IPS-NIHi7 (cell line): ENCODE measurements at regions not wholly inside any gene's neighbourhood (a gene's known extent, or its start where the extent isn't known, plus 50 kb on each side); places are given as distances from the start of the nearest gene placed in this dataset.

Source experiments
- DNase-seq: peaks from one replicate; pipeline ENCODE4 v3.0.0; 2012; ENCODE audit warnings: mixed read lengths; ENCODE audit errors: extremely low spot score

DNA sequence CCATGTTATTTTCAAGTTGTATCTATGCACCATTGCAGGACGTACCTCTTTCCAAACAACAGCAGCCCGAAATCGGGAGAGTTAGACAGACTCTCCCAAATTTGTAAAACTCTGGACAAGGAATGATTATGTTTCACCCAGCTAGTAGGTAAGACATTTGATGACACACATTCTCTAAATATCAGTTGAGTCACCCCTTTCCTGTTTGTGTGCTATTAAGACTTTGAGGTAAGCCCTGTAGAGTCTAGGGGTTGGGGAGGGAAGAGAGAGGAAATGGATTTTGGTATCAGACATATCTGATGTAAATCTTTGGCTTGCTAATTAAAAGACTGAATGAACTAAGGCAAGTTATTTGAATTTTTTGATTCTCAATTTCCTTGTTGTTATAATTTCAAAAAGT lies 999.0 kb downstream of the TUSC7 start:
- DNase-seq = no peak

DNA sequence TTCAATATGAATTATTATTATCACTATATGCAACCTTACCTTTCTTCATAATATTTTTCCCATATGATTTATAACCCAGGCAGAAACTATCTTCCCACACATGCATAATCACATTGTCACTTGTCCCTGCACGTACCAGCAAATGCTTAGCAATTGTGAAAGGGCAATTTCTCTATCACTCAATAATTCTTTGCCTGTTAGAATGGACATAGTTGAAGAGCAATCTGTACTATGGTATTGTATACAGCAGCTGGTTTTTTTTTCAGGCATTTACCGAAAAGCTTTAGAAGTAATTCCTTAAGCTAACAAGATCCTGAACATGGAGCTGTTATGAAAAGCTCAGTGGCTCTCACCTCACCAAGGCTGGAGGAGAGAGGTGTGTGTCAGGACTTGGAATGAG lies 999.5 kb downstream of the TUSC7 start:
- no peak for DNase-seq

DNA sequence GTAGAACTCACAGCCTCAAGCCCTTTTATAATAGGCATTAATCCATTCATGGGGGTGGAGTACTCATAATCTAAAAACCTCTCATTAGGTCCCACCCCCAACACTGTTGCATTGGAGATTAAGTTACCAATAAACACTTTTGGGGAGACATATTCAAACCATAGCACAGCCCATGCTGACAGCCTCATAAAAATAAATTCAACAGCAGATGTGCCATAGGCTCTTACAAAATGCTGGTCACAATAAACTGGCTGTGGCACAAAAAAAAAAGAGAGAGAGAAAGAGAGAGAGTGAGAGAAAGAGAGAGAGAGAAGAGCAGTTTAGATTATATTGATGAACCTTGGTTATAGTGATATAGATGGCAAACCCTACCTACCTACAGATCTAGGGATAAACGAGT lies 1000.9 kb downstream of the TUSC7 start:
- DNase-seq = no peak

DNA sequence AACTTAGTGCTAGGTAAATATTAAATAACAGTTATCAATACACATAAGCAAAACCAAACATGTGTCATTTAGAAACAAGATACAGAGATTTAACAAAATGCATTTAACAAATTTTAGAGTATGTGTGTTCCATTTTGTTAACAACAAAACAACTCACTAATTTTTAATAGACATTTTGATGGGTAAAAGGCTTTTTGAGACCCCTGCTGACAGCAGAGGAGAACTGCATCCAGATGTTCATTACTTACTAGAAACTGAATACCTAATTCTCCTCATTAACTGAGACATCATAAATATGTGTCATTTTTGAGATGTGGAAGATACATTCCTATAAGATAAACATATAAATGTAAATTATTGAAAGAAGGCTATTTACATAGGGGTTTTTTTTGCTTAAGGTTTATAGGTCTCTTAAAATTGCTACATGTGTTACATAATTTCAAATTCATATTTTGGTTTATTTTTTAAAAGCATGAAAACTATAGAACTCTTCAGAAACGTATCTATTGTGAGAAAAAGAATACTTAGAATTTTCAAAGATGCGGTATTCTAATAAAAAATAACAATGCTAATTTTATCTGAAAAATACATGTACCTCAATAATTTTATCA lies 1009.8 kb downstream of the TUSC7 start:
- DNase-seq = peak; percentile 16

DNA sequence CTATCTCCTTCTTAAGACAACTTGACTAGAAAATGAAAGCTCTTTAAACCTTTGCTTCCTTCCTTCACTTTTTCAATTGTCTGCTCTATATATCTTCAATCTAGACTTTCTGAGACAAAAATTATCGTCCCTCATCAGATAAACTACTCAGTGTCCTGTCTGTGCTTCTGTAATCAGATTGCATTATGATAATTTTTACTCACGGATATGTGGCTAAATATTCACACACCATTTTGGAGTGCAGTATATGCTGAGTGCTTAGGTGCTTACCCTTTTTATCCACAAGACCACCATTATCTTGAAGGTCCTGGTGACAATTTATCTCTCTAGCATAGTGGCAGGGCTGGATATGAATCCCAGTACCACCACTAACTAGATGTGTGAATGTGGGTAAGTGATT lies 1012.3 kb downstream of the TUSC7 start:
- no peak for DNase-seq

GRCh38 chr3:117722856-117723255 lies 1013.3 kb downstream of the TUSC7 start:
- no peak for DNase-seq

DNA sequence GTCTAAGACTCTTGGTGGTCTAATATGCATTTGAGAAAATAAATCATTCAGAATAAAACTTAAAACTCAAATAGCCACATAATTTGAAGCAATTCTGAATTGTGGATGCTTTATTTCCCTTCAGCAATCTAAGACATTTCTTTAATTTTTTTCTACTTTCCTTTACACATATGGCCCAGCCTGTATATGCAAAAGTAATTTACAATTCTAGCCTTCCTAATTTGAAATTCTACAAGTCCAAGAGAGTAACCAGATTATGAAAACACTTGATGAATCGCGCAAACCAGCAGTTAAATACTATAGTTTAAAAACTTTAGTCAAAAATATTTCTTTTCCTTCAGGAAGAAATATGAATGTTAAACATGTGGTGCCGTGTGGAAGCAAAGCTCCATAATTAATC lies 1014.2 kb downstream of the TUSC7 start:
- no peak for DNase-seq

GRCh38 chr3:117725314-117725713 lies 1015.7 kb downstream of the TUSC7 start:
- no peak for DNase-seq

DNA sequence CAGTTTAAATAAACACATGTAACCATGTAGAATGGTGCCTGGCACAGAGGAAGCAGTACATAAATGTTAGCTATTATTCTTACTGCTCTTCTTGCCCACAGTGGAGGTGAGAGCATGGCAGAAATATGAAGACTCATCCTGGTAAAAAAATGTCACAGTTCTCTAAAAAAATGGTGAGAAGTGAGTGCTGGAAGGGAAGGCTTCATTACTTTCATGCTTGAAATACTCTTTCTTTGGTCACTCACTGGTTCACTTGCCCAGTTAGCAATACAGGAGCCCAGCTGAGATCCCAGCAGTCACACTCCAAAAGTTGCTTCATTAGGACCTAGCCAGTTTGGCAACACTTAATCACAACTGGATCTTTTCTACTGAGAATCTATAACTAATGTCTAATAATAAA lies 1017.2 kb downstream of the TUSC7 start:
- no peak for DNase-seq

- no peak for DNase-seq
These were observed 1018.6 kb downstream of the TUSC7 start for GRCh38 chr3:117728226-117728625.

DNA sequence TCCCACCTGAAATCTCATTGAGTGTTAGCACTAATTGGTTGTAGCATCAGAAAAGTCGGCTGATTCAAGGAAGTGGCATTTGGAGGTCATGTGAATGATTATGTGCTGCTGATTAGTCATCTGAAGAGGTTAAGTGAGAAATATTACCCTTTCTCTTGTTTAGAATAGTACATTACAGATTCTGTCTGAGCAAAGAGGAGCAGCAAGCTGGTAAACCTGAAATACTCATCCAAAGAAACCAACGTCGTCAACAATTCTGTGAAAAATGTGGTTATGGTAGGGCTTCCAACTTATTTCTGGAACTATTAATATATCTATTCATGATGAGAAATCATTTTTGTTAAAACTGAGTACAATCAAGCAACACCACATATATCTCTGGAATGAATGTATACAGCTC lies 1024.9 kb downstream of the TUSC7 start:
- no peak for DNase-seq

- DNase-seq = no peak
These were observed 1026.0 kb downstream of the TUSC7 start for GRCh38 chr3:117735481-117736101.

- DNase-seq = no peak
These were observed 1027.3 kb downstream of the TUSC7 start for GRCh38 chr3:117736846-117737245.

DNA sequence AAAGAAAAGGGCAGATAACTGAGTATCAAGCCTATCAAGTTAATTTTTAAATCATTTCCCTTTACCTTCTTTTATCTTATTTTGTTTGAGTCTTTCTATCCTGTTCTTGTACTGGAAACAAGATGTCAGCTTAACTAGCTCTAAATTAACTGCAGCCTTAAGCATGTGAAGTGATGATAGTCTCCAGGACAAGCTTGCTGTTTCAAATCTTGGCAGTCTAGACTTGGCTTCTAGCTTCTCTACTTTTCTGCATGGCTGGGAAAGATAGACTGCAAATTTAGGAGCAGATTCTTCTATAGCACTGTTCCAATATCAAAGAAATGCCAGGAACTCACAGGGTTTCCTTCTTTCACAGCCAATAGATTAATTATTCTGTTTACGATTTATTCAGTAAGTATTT lies 1034.4 kb downstream of the TUSC7 start:
- DNase-seq = no peak

DNA sequence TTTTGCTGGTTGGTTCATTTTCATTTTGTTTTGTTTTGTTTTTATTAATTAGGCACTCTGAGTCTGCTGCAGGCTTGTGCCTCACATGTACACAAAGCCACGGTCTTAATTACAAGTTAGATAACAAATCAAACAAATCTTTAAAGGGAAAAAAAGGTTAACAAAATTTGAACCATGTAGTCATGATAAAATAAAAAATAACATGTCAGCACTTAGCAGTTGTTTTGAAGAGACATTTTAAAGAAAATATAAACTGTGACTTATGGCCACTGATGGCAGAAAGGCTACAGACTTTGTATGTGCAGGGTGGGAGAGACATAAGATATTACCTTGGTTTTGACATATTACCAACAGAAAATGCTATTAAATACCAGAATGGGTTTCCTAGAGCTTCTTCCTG lies 1035.4 kb downstream of the TUSC7 start:
- DNase-seq = no peak

- no peak for DNase-seq
These were observed 1035.9 kb downstream of the TUSC7 start for GRCh38 chr3:117745516-117745915.

DNA sequence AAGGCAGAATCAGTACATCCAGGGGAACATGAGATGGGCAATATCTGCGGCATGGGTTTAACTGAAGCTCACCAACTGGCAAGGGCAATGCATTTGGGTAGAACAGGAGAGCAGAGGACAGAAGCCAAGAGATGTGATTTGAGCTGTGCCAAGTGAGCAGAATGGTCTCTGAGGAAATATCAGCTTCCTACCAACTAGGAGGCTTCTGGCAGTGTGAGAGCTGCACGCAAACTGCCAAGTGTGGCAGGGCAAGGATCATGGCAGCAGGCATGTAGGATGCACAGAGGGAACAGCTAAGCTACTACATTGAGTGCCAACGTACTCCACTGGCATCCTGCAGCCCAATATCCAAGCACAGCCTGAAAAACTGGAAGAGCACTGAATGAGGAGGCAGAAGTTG lies 1036.5 kb downstream of the TUSC7 start:
- no peak for DNase-seq

GRCh38 chr3:117748131-117748530 lies 1038.6 kb downstream of the TUSC7 start:
- no peak for DNase-seq

DNA sequence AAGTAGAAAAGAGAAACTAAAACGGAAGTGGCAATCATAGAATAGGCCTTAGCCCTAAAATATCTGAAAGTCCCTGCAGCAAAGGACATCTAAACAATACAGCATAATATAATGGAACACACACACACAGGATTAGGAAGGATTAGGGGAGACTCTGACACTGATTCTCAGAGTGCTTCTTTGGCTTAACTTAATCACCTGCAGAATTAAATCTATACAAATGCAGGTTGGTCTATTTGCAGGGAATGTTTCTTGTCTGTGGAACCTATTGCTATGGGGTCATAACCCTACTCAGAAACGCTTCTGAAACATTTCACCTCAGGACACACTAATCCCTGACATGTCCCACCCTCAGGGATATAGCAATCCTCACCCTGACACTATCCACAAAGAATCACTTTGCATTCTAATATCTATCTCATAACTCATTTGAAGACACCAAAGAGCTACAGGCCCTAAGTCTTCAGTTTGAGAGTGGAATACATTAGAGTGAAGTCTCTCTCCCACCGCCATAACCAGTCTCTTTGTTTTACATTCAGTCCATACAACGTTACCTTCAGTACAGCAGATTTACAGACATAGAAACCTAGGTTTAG lies 1041.2 kb downstream of the TUSC7 start:
- DNase-seq = no peak

DNA sequence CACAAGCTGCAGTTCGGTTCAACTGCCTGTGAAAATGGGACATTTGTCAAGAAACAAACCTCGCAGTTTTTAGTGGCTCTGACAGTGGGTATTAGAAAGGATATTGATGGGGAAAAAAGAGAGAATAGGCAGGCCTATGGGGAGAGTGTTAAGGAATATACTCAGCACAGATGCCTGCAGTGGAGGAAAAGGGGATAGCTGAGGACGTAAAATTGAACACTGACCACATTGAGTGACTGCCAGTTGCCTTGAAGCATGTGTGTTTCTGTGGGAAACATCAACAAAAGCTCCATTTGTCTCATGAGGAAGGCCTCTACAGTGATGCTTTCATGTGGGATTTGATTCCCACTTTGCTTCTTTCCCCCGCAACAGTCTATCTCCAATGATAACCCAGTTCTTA lies 1042.1 kb downstream of the TUSC7 start:
- DNase-seq = no peak

DNA sequence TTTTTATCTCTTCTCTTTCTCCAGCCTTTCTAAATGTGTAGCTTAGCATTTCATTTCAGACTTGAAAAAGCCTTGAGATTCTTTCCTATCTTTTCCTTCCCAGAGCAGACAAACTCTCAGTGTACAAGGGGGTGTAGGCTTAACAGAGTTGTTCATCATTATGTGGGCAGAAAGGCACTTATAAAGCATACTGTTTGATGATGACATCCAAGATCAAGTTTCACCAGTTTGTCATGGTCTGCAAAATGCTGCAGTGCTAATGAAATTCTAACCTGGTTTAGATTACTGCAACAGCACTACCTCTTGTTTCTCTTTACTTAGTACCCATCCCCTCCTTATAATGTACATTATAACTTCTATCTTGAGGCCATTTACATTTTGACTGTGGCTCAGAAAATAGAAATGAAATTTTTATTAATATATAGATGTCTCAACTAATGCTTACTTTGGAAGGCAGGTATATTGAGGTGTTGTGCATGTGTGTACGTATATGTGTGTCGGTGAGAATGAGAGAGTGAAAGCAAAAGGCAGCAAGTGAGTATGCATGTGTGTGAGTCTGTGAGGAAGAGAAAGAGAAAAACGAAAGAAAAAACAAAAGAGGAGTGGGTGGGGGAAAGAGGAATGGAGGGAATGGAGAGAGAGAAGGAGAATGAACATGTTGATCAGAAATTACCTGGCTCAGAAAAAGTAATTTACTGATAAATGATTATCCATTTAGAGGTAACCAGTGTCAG lies 1043.6 kb downstream of the TUSC7 start:
- DNase-seq = no peak

GRCh38 chr3:117754058-117754457 lies 1044.5 kb downstream of the TUSC7 start:
- no peak for DNase-seq

- DNase-seq = no peak
These were observed 1045.3 kb downstream of the TUSC7 start for GRCh38 chr3:117754841-117755240.
